ENCODE measurements at regions not wholly inside any gene's neighbourhood (a gene's known extent, or its start where the extent isn't known, plus 50 kb on each side); places are given as distances from the start of the nearest gene placed in this dataset.

DNA sequence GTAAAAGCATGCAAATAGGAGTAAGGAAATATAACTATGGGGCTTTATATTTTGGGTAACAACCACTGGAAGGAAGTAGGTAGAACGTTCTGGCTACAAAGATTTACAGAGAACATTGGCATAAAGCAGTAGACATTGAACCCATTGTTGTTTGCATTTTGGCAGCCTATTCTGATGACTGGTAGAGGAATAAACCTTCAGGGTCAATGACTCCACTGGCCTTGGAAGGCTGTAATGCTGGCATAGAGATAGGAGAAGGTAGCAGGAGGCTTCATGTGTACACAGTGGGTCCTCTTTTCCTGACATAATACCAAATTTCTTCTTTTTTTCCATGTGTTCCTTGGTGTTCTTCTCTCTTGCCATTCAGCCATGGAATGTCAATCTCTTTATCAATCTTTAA is 462.8 kb upstream of the ZNF462 start:
- no peaks in the 10 kb centered on the region for H3K27me3 ChIP-seq (ENCODE audit: control insufficient read depth, extremely low read depth, insufficient read depth, low read length)
- H3K4me1 ChIP-seq (ENCODE audit: control insufficient read depth, extremely low read depth, insufficient read depth, low read length): peaks cover 3% of the 10 kb centered on the region
- no peak for DNase-seq (ENCODE audit: low read depth, low spot score)
- no peaks in the 10 kb centered on the region for H4K20me1 ChIP-seq (ENCODE audit: control insufficient read depth, extremely low read depth, insufficient read depth, low read length)
- no peak overlapping the region for H3K9ac ChIP-seq (ENCODE audit: control insufficient read depth, extremely low read depth, insufficient read depth, low read length)
- no peak overlapping the region for H3K4me3 ChIP-seq (ENCODE audit: control insufficient read depth in 2 of 3, extremely low read depth in 1 of 3, insufficient read depth in 2 of 3, low read depth in 1 of 3, low read length in 3 of 3)
- no peak overlapping the region for H3K4me2 ChIP-seq (ENCODE audit: control insufficient read depth, extremely low read depth, insufficient read depth, low read depth, low read length)
- H3K79me2 ChIP-seq (ENCODE audit: control insufficient read depth, insufficient read depth, low read length): no peaks in the 10 kb centered on the region
- no peaks in the 10 kb centered on the region for H3K9me1 ChIP-seq (ENCODE audit: control insufficient read depth, extremely low read depth, insufficient read depth, low read length)
- no peak for TF ChIP-seq EZH2 (IDR thresholded peaks at IDR 0.05; ENCODE audit: low read length)
- TF ChIP-seq CTCF (optimal IDR thresholded peaks at IDR 0.05 in 1 of 3, IDR thresholded peaks at IDR 0.05 in 1 of 3, conservative IDR thresholded peaks at IDR 0.05 in 1 of 3; ENCODE audit: extremely low read depth in 1 of 3, insufficient read depth in 2 of 3, low read length in 3 of 3): no peak
- dilution Hi-C loops (cut with MboI; ENCODE audit: extremely low pct_ligation_motif_present, low sequenced_read_pairs): no loop called here
- FAIRE-seq: no peak
- no peak overlapping the region for H2AFZ ChIP-seq (ENCODE audit: control insufficient read depth, low read length)
- H3K27ac ChIP-seq (ENCODE audit: control insufficient read depth, insufficient read depth, low read length): no peak overlapping the region
- no peaks in the 10 kb centered on the region for H3K9me3 ChIP-seq (ENCODE audit: control insufficient read depth, low read depth, low read length)
- H3K36me3 ChIP-seq (ENCODE audit: control insufficient read depth in 2 of 2, extremely low read depth in 1 of 2, insufficient read depth in 2 of 2, low read length in 2 of 2): no peaks in the 10 kb centered on the region

DNA sequence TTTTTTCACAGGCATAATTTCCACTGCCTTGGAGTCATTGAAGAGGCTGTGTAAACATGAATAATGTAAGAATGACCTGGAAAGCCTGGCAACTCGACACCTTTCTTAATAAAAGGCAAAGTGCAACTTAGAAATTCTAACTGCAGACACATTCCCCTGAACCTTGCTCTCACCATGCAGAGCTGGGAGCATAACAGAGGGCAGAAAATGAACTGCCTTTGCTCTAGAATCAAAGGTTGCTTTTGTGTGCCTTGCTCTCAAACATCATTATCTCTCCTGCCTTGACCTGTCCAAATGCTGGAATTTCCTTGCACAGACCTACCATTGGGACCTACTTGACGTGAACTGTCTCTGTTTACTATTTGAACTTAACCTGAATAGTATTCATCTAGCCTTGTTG is 462.0 kb upstream of the ZNF462 start:
- Histone ChIP-seq H4K20me1 (ENCODE audit: control insufficient read depth, extremely low read depth, insufficient read depth, low read length) (no peaks in the 10 kb centered on the region), H3K4me1 (ENCODE audit: control insufficient read depth, extremely low read depth, insufficient read depth, low read length) (peaks cover 3% of the 10 kb centered on the region), H2AFZ (ENCODE audit: control insufficient read depth, low read length) (no peak overlapping the region), H3K4me3 (ENCODE audit: control insufficient read depth in 2 of 3, extremely low read depth in 1 of 3, insufficient read depth in 2 of 3, low read depth in 1 of 3, low read length in 3 of 3) (no peak overlapping the region), H3K27me3 (ENCODE audit: control insufficient read depth, extremely low read depth, insufficient read depth, low read length) (no peaks in the 10 kb centered on the region), H3K9me1 (ENCODE audit: control insufficient read depth, extremely low read depth, insufficient read depth, low read length) (no peaks in the 10 kb centered on the region), H3K4me2 (ENCODE audit: control insufficient read depth, extremely low read depth, insufficient read depth, low read depth, low read length) (no peak overlapping the region), H3K9ac (ENCODE audit: control insufficient read depth, extremely low read depth, insufficient read depth, low read length) (no peak overlapping the region), H3K27ac (ENCODE audit: control insufficient read depth, insufficient read depth, low read length) (no peak overlapping the region), H3K79me2 (ENCODE audit: control insufficient read depth, insufficient read depth, low read length) (no peaks in the 10 kb centered on the region), H3K36me3 (ENCODE audit: control insufficient read depth in 2 of 2, extremely low read depth in 1 of 2, insufficient read depth in 2 of 2, low read length in 2 of 2) (no peaks in the 10 kb centered on the region), H3K9me3 (ENCODE audit: control insufficient read depth, low read depth, low read length) (no peaks in the 10 kb centered on the region)
- no peak for FAIRE-seq
- no peak for DNase-seq (ENCODE audit: low read depth, low spot score)
- no peak for TF ChIP-seq CTCF (optimal IDR thresholded peaks at IDR 0.05 in 1 of 3, IDR thresholded peaks at IDR 0.05 in 1 of 3, conservative IDR thresholded peaks at IDR 0.05 in 1 of 3; ENCODE audit: extremely low read depth in 1 of 3, insufficient read depth in 2 of 3, low read length in 3 of 3)
- no peak for TF ChIP-seq EZH2 (IDR thresholded peaks at IDR 0.05; ENCODE audit: low read length)
- dilution Hi-C loops (cut with MboI; ENCODE audit: extremely low pct_ligation_motif_present, low sequenced_read_pairs): no loop called here
